ENCODE measurements at regions not wholly inside any gene's neighbourhood (a gene's known extent, or its start where the extent isn't known, plus 50 kb on each side); places are given as distances from the start of the nearest gene placed in this dataset.

GRCh38 chr10:121171825-121172787 is 320.9 kb downstream of the WDR11 start:
- no peak for DNase-seq (ENCODE audit: low read depth, low spot score)

GRCh38 chr10:121179006-121179405 is 327.8 kb downstream of the WDR11 start:
- DNase-seq (ENCODE audit: low read depth, low spot score), result no peak

GRCh38 chr10:121182219-121182618 is 331.1 kb downstream of the WDR11 start:
- DNase-seq (ENCODE audit: low read depth, low spot score), result no peak

GRCh38 chr10:121183236-121183635 is 332.1 kb downstream of the WDR11 start:
- DNase-seq (ENCODE audit: low read depth, low spot score), result no peak

- no peak for DNase-seq (ENCODE audit: low read depth, low spot score)
Measured at GRCh38 chr10:121183707-121184106, 332.5 kb downstream of the WDR11 start.

- DNase-seq (ENCODE audit: low read depth, low spot score), result no peak
Measured at GRCh38 chr10:121185816-121186455, 334.8 kb downstream of the WDR11 start.

- DNase-seq (ENCODE audit: low read depth, low spot score), result no peak
Measured at GRCh38 chr10:121187391-121187790, 336.2 kb downstream of the WDR11 start.

GRCh38 chr10:121188005-121188404 is 336.8 kb downstream of the WDR11 start:
- DNase-seq (ENCODE audit: low read depth, low spot score), result no peak

- no peak for DNase-seq (ENCODE audit: low read depth, low spot score)
Measured at GRCh38 chr10:121189066-121189465, 337.9 kb downstream of the WDR11 start.

GRCh38 chr10:121194696-121195523 is 343.7 kb downstream of the WDR11 start:
- no peak for DNase-seq (ENCODE audit: low read depth, low spot score)

GRCh38 chr10:121195524-121195910 is 344.4 kb downstream of the WDR11 start:
- no peak for DNase-seq (ENCODE audit: low read depth, low spot score)

- DNase-seq (ENCODE audit: low read depth, low spot score), result no peak
Measured at GRCh38 chr10:121199081-121199480, 347.9 kb downstream of the WDR11 start.

- DNase-seq (ENCODE audit: low read depth, low spot score), result no peak
Measured at GRCh38 chr10:121205625-121206024, 354.5 kb downstream of the WDR11 start.

- DNase-seq (ENCODE audit: low read depth, low spot score), result no peak
Measured at GRCh38 chr10:121211446-121211845, 360.3 kb downstream of the WDR11 start.

- DNase-seq (ENCODE audit: low read depth, low spot score), result no peak
Measured at GRCh38 chr10:121213437-121213836, 362.3 kb downstream of the WDR11 start.

GRCh38 chr10:121216295-121216694 is 365.1 kb downstream of the WDR11 start:
- DNase-seq (ENCODE audit: low read depth, low spot score), result no peak

GRCh38 chr10:121216721-121217181 is 365.6 kb downstream of the WDR11 start:
- DNase-seq (ENCODE audit: low read depth, low spot score), result no peak

- no peak for DNase-seq (ENCODE audit: low read depth, low spot score)
Measured at GRCh38 chr10:121217331-121217730, 366.2 kb downstream of the WDR11 start.

GRCh38 chr10:121221072-121221471 is 369.9 kb downstream of the WDR11 start:
- no peak for DNase-seq (ENCODE audit: low read depth, low spot score)

GRCh38 chr10:121221991-121222390 is 370.8 kb downstream of the WDR11 start:
- no peak for DNase-seq (ENCODE audit: low read depth, low spot score)

- no peak for DNase-seq (ENCODE audit: low read depth, low spot score)
Measured at GRCh38 chr10:121222842-121223241, 371.7 kb downstream of the WDR11 start.

GRCh38 chr10:121231079-121231478 is 367.2 kb downstream of the FGFR2 start:
- DNase-seq (ENCODE audit: low read depth, low spot score), result no peak
